Activated CD8-positive, alpha-beta memory T cell treated with anti-CD3 and anti-CD28 coated beads, Interleukin-2, amount 10 ng/mL, durations not matched to agents 7 days and 5 days (primary cell): ENCODE measurements at regions not wholly inside any gene's neighbourhood (a gene's known extent, or its start where the extent isn't known, plus 50 kb on each side); places are given as distances from the start of the nearest gene placed in this dataset.
A peak's percentile ranks its signal among the peaks of the same experiment; 100 is the strongest.

Experiments used
- ATAC-seq: fragments of 150-1000 bp; cut with Tn5 transposase; one replicate; pipeline ENCODE4 v1.10.0; 2021; ENCODE audit warnings: moderate library complexity
- CTCF ChIA-PET: fragments of 350-600 bp; sonication (Branson Sonifier 250); formaldehyde crosslinking; loops from one replicate; lab custom pipeline; 2021; ENCODE audit warnings: antibody characterized with exemption; lab: Charles Lee
- DNase-seq: peaks from one replicate; pipeline ENCODE4 v3.0.0-alpha.2; 2020
- H3K27ac Mint-ChIP-seq: one replicate; pipeline ENCODE4 v1.8.0; 2021; ENCODE audit warnings: mild to moderate bottlenecking, mixed read lengths
- H3K27me3 Mint-ChIP-seq: one replicate; pipeline ENCODE4 v1.8.0; 2021; ENCODE audit warnings: mixed read lengths
- H3K36me3 Mint-ChIP-seq: one replicate; pipeline ENCODE4 v1.8.0; 2021; ENCODE audit warnings: mild to moderate bottlenecking, mixed read lengths
- H3K4me1 Mint-ChIP-seq: one replicate; pipeline ENCODE4 v1.8.0; 2021; ENCODE audit warnings: mixed read lengths
- H3K4me3 Mint-ChIP-seq: one replicate; pipeline ENCODE4 v1.8.0; 2021; ENCODE audit warnings: mild to moderate bottlenecking, moderate library complexity, mixed read lengths
- H3K9me3 Mint-ChIP-seq: one replicate; pipeline ENCODE4 v1.8.0; 2022; ENCODE audit warnings: low read depth, mixed read lengths

DNA sequence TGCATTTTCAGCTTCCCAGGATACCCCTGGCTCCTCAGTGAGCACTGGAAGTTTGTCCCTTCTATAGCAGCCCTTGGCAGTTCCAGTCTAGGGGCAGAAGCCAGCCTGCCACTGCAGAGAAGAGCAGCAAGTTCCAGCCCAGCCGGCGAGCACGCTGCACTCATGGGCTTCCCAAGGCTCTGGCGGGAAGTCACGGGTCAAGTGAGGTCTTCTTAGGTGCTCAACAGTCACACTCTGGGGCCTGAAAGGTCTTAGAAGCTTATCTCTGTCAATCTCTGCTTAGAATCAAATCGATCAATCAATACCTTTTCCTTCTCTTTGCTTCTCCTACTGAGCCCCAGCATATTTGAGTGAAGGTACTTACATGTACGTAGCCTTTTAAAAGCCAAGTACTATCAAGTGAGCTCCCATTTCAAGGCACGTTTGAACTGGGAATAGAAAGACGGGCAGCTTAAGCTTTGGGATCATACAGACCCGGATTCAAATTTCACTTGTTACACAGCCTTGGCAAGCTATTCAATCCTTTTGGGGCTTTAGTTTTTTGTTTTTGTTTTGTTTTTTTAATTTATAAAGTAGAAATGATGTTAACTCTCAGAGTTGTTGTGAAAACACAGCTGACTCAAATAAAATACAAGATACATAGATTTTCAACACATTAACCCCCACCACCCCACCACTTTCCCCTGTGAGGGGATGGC is 152.6 kb upstream of the KLF14 start:
- Mint-ChIP-seq H3K9me3 (no peaks in the 10 kb centered on the region), H3K4me1 (peaks cover 50% of the 10 kb centered on the region), H3K27me3 (no peaks in the 10 kb centered on the region), H3K27ac (peak overlapping the region; percentile 36), H3K36me3 (peaks cover 56% of the 10 kb centered on the region), H3K4me3 (no peak overlapping the region)
- CTCF ChIA-PET: interaction anchor here (0.9 to 3.6 kb wide), 4 partner anchors 10 to 154 kb away, joined by 3 to 20 read pairs (median 13); no protein-coding TSS in a partner anchor
- DNase-seq (no peak), ATAC-seq (no peak)

DNA sequence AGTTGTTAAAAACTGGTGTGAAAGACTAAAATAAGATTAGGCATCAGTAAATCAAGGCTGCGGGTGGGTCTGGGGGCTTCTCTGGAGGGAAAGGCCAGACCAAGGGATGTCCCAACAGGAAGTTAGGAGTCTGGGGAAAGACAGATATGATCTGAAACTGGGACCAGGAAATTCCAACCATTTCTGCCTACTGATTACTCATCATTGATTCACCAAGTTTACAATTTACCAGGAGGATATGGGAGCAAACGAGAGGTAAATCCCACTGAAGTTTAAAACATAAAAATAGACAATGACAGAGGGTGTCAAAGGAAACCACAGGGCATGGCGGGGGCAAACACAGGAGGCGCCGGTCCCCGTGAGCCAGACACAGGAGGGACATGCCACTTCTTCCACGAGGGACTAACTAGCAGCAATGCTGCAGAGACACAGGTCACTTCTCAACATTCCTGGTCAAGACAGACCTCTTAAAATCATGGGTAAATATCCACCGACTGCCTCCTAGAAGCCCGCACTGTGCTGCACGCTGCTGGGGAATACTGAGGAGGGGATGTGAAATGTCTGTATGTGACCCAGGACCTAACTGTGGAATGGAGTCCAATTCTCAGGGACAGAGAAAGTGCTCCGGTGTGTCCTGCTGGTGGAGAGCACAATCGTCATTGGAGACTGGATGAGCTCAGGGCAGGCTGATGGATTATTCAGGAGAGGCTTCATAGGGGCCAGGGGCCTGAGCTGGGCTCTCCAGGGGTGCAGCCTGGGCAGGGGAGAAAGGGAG is 153.4 kb upstream of the KLF14 start:
- Mint-ChIP-seq H3K9me3 (no peaks in the 10 kb centered on the region), H3K27ac (peak overlapping the region; percentile 45), H3K4me1 (peaks cover 51% of the 10 kb centered on the region), H3K36me3 (peaks cover 51% of the 10 kb centered on the region), H3K4me3 (no peak overlapping the region), H3K27me3 (no peaks in the 10 kb centered on the region)
- CTCF ChIA-PET: interaction anchor here (0.9 to 3.6 kb wide), 7 partner anchors 9 to 153 kb away, joined by 3 to 20 read pairs (median 11); no protein-coding TSS in a partner anchor
- ATAC-seq (no peak), DNase-seq (no peak)

DNA sequence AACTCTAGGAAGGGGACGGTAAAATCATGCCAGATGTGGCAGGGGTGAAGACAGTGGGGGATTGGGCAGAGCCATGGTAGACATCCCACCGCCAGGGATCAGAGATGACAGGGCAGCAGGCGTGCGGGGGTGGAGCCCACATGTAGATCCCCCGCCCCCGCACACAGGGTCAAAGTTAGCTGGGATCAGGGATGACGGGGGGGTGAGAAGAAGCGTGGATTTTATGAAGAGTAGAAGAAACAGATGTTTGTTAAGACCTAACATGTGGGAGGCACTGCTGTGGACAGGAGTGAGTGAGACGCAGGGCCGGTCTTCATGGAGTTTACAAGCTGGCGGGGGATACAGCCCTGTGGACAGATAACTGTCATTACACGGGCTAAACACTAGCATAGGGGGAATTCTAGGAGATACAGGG is 154.0 kb upstream of the KLF14 start:
- Mint-ChIP-seq H3K27ac (peak overlapping the region; percentile 36), H3K4me3 (no peak overlapping the region), H3K4me1 (peaks cover 52% of the 10 kb centered on the region), H3K27me3 (no peaks in the 10 kb centered on the region), H3K9me3 (no peaks in the 10 kb centered on the region), H3K36me3 (peaks cover 49% of the 10 kb centered on the region)
- CTCF ChIA-PET: interaction anchor here (0.6 to 3.6 kb wide), 5 partner anchors 9 to 152 kb away, joined by 3 to 15 read pairs (median 5); no protein-coding TSS in a partner anchor
- DNase-seq: no peak
- no peak for ATAC-seq

DNA sequence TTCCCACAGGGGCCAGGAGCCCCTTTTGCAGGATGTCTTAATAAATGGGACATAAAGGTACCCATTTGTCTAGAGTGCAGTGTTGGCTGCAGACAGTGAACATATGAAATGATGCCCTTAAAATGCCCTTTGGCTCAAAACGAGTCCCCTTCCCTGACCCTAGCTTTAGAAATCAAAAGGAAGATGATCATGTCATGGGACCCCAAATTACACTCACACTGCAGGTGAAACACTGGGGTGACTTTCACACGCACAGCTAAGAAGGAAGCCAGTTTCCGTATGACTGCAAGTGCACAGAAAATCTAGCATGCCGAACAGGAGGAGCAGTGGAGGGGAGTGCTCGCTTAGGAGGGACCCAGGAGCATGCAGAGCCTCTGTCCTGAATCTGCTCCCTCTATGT is 154.5 kb upstream of the KLF14 start:
- Mint-ChIP-seq H3K27me3 (no peaks in the 10 kb centered on the region), H3K36me3 (peaks cover 48% of the 10 kb centered on the region), H3K4me1 (peaks cover 55% of the 10 kb centered on the region), H3K4me3 (no peak overlapping the region), H3K27ac (peak overlapping the region; percentile 36), H3K9me3 (no peaks in the 10 kb centered on the region)
- ATAC-seq (no peak), DNase-seq (no peak)
- CTCF ChIA-PET: interaction anchor here (0.6 to 3.6 kb wide), 6 partner anchors 8 to 493 kb away, joined by 3 to 15 read pairs (median 4); no protein-coding TSS in a partner anchor

DNA sequence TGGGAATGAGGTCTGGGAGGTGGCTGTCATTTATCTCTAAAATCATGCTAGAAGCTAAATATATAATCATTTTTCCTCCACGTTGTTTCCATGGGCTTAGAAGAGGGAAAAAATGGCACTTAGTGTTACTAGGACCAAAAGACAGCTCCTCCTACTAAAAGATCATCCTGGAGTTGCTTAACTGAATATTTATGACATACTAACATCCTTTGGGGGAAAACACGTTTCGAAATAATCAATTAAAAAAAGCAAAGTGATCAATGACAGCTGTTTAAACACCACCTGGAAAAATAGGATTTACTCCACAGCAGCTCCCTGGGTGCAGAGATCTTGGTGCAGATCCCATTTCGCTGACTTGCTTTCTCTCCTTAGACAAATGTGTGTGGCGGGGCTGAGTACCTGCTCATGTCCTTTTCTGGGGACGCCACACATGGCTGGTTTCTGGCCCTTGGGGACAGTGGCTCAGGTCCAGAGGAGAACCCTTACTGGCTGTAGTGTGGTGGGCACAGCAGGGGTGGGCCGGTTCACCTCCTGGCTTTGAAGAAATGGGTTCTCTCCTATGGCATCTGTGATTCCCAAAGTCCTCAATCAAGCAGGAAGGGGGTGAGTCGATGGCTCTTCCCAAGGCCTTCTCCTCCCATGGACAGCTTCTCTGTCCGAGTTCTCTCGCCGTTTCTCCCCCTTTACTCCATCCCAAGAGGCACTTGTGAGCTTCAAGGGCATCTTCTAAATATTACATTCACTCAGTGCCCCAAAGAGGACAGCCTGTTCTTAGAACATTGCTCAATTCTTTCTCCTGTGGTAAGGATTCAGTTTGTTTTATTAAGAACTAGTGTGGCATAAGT is 156.4 kb upstream of the KLF14 start:
- ATAC-seq: no peak
- Mint-ChIP-seq H3K27ac (peak overlapping the region; percentile 40), H3K36me3 (peaks cover 48% of the 10 kb centered on the region), H3K27me3 (no peaks in the 10 kb centered on the region), H3K9me3 (no peaks in the 10 kb centered on the region), H3K4me1 (peaks cover 63% of the 10 kb centered on the region), H3K4me3 (no peak overlapping the region)
- no peak for DNase-seq
- CTCF ChIA-PET: interaction anchor here (1.5 to 1.6 kb wide), 2 partner anchors 25 to 46 kb away, joined by 3 read pairs; no protein-coding TSS in a partner anchor

DNA sequence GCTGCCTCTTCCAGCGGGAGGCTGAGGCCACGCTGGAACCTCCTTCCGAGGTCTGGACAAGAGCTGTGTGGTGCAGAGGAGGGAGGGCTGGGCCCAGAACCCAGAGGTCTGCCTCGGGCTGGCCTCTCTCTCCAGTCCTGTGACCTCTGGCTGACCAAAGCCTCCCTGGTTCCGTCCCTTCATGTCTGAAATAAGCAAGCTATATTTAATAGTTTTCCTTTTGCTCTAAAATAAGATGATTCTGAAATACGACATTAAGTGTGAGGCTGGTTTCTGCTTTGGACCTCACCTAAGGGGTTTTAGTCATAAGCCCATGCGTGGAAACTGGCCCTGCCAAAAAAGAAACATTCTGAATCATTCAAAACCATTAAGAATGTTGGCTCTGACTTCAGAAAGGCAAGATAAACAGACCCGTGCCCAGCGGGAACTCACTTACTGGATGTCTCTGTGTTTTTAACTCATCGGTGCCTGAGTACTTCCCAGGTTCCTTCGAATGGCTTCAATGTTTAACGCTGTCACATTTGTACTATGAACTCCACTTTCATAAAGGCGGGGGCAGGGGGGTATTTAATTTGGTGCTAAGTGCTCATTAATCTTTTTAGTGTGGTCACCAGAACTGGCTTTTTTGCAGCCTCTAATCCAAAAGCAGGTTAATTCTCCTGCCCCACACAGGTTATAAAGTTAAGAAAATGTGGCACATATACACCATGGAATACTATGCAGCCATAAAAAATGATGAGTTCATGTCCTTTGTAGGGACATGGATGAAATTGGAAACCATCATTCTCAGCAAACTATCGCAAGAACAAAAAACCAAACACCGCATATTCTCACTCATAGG is 157.5 kb upstream of the KLF14 start:
- no peak for ATAC-seq
- no peak for DNase-seq
- Mint-ChIP-seq H3K27me3 (no peaks in the 10 kb centered on the region), H3K4me1 (peaks cover 70% of the 10 kb centered on the region), H3K27ac (no peak overlapping the region), H3K9me3 (no peaks in the 10 kb centered on the region), H3K4me3 (no peak overlapping the region), H3K36me3 (peaks cover 54% of the 10 kb centered on the region)
- CTCF ChIA-PET: interaction anchor here (1.5 to 1.6 kb wide), 2 partner anchors 24 to 45 kb away, joined by 3 read pairs; no protein-coding TSS in a partner anchor

DNA sequence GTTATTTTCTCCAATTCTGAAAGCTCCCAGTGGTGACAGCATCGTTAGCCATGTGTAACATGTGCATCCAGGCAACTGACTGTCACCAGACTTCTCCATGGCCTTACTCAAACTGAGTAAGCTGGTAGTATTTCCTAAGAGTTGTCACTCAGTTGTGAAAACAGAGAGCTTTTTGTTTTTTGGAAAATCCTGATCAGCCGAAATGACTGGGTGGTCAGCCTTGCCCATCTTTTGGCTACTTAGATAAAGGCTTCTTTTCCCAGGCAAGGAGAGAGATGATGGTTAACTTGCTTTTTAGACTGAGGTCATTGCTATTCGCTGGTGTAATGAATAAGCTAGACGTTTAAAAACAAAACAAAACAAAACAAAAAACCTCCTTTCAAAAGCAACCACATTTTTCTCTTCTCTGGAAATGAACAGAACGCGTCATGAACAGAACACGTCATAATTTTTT is 159.5 kb upstream of the KLF14 start:
- Mint-ChIP-seq H3K9me3 (no peaks in the 10 kb centered on the region), H3K4me3 (no peak overlapping the region), H3K27ac (peak overlapping the region; percentile 81), H3K4me1 (peaks cover 74% of the 10 kb centered on the region), H3K27me3 (no peaks in the 10 kb centered on the region), H3K36me3 (peaks cover 55% of the 10 kb centered on the region)
- ATAC-seq: peak; percentile 23
- DNase-seq: no peak
- CTCF ChIA-PET: interaction anchor here (0.6 to 4.8 kb wide), 11 partner anchors 9 to 818 kb away, joined by 3 to 28 read pairs (median 4); no protein-coding TSS in a partner anchor

DNA sequence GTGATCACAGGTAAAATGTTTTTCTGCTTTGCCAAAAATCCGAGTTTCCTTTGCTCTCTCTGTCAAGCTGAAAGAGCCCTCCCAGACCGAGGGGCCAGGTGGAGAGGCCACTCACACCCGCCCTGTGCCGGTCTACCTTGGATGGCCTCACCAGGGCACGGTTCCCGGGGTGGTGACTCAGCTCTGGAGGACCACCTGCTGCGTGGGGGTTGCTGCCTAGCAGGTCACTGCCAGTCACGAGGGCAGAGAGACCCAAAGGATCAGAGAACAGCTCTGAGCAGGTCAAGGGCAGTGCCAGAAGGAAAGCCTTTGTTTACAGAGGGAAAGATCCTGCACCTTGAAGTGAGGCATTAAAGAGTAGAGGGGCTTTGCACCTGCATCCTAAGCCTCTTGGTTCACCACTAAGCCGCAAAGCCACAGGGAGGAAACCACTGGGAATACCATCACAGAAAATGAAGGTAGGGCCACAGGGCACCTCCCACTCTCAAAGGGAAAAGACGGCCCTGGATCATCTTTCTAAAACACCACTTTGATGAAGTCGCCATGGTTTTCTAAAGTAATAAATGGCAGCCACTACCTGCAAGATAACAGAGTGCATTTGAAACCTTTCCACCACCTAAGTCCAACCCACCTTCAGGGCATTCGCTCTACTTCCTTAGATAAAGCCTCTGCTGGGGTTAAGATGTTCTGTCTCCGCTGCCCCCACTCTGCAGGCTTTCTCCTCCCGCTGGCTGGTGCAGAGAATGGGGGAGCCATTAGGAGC is 160.3 kb upstream of the KLF14 start:
- H3K36me3 Mint-ChIP-seq: peaks cover 52% of the 10 kb centered on the region
- CTCF ChIA-PET: interaction anchor here (0.7 to 4.8 kb wide), 12 partner anchors 10 to 146 kb away, joined by 3 to 52 read pairs (median 5); no protein-coding TSS in a partner anchor
- no peak overlapping the region for H3K4me3 Mint-ChIP-seq
- peak overlapping the region; percentile 81 for H3K27ac Mint-ChIP-seq
- no peaks in the 10 kb centered on the region for H3K27me3 Mint-ChIP-seq
- H3K9me3 Mint-ChIP-seq: no peaks in the 10 kb centered on the region
- ATAC-seq (peak; percentile 31), DNase-seq (no peak)
- peaks cover 71% of the 10 kb centered on the region for H3K4me1 Mint-ChIP-seq

DNA sequence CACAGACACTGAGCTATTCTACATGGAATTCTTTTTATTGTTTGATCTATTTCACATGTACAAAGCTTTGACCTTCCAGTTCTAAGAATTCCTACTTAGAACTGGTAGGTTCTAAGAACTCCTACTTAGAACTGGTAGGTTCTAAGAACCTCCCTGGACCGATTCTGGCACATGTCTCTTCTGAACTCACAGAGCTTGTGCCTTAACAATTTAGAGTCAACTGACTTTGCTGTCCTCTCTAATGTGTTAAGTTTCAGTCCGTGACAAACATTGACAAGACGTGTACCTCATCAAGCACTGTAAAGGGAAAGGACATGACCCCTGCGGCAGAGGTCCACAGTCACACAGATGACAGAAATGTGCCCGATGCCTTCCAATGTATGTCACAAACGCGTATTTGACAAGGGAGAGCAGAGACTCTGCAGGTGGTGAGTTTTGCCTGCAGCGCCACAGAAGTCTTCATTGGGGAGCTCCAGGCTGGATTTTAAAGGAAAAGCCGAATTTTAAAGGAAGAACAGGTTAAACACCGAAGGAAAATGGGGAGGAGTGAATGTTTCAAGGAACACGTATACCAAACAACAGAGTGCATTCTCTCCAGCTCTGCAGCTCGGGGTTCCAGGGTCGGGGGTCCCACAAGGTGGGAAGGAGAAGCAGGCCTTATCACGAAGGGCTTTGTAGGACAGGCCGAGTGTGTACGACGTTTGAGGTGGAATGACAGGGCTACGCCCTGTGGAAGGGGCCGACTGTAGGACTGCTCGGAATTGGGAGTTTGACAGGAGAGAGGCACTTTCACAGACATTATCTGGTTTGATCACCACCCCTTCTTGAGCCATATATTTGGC is 161.1 kb upstream of the KLF14 start:
- Mint-ChIP-seq H3K9me3 (no peaks in the 10 kb centered on the region), H3K36me3 (peaks cover 57% of the 10 kb centered on the region), H3K4me3 (no peak overlapping the region), H3K4me1 (peaks cover 78% of the 10 kb centered on the region), H3K27me3 (no peaks in the 10 kb centered on the region), H3K27ac (peak overlapping the region; percentile 81)
- ATAC-seq (no peak), DNase-seq (no peak)
- CTCF ChIA-PET: interaction anchor here (0.7 to 4.8 kb wide), 15 partner anchors 9 to 145 kb away, joined by 3 to 52 read pairs (median 8); no protein-coding TSS in a partner anchor

DNA sequence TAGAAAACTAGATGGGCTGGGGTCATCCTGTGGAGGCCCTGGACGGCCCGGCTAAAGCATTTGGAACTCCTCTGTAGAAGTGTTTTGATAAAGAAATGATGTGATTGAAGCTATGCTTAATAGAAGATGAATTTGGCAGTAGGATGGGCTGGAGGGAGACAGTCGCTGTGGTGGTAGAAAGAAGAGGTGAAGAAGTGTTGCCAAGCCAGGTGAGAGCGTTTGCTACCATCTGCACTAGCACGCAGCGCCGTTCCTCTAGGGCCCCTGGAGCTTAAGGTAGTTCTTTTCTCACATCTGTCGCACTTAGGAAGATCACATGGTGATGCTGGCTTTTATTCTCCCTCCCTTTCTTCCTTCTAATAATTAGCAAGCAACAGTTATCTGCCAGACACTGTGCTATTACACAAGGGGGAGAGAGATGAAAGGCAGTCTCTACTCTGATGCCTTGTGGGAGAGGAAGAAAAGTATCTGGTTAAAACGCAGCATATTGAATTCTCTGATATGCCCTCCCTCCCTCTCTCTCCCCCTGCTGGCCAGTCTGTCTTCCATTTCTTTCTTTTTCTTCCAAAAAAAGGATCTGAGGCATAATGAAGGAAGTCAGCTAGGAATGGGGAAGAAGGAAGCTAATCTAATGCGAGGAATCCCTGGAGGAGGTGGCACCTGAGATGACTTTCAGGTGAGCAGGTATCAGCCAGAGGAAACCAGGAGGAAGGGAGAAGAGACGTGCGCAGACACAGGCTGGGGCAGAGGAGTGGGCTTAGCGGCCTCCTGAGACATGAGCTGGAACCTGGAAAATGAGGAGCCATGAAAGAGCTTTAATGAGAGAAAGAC is 162.3 kb upstream of the KLF14 start:
- Mint-ChIP-seq H3K27me3 (no peaks in the 10 kb centered on the region), H3K27ac (peak overlapping the region; percentile 74), H3K9me3 (no peaks in the 10 kb centered on the region), H3K4me3 (no peak overlapping the region), H3K4me1 (peaks cover 75% of the 10 kb centered on the region), H3K36me3 (peaks cover 53% of the 10 kb centered on the region)
- CTCF ChIA-PET: interaction anchor here (0.6 to 4.9 kb wide), 56 partner anchors 8 to 551 kb away, joined by 3 to 53 read pairs (median 6); no protein-coding TSS in a partner anchor
- DNase-seq (no peak), ATAC-seq (no peak)
